Stimulated activated CD8-positive, alpha-beta memory T cell treated with anti-CD3 and anti-CD28 coated beads, Interleukin-12 subunit alpha, Interleukin-12 subunit beta, amount 100 ng/mL, for 24 hours (primary cell): ENCODE measurements at regions not wholly inside any gene's neighbourhood (a gene's known extent, or its start where the extent isn't known, plus 50 kb on each side); places are given as distances from the start of the nearest gene placed in this dataset.

Experiments
- DNase-seq: peaks from one replicate; pipeline ENCODE4 v3.0.0-alpha.2; 2020; ENCODE audit errors: extremely low read depth

- DNase-seq = no peak
Measured at GRCh38 chr15:62834686-62835329, 207.7 kb upstream of the TPM1 start.

- DNase-seq = no peak
Measured at GRCh38 chr15:62835351-62835750, 207.2 kb upstream of the TPM1 start.

- no peak for DNase-seq
Measured at GRCh38 chr15:62835762-62836161, 206.8 kb upstream of the TPM1 start.

GRCh38 chr15:62840526-62841268 is 201.8 kb upstream of the TPM1 start:
- DNase-seq = no peak

GRCh38 chr15:62841269-62841628 is 201.3 kb upstream of the TPM1 start:
- DNase-seq = no peak

DNA sequence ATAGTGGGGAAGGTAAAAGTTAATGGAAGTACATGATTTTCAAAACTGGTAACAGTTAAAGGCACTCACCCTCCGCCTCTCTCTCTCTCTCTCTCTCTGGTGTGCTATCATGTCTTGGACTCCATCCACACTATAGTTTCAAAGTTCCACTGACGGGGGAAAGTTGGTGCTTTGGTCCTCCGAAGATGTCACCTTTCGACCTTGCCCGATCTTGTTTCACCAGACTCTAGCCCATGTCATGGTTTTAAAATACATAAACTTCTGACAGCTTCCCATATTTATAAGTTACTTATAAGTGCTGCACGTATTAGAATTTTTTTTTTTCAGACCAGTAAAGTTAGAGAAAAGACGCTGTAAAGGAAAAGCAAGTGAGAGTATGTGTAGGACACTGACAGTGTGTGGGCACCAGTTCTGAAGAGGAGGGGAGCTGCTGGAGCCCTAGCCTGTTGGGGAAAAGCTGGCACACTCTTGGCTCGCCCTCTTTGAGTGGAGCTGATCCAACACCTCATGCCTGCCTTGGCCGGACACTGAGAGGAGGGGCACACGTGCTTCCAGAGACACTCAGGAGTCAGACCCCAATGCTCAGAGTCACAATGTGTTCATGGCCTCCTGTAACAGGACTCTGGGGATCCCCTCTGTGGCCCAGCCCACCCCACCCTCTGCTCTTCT is 200.5 kb upstream of the TPM1 start:
- DNase-seq = no peak

DNA sequence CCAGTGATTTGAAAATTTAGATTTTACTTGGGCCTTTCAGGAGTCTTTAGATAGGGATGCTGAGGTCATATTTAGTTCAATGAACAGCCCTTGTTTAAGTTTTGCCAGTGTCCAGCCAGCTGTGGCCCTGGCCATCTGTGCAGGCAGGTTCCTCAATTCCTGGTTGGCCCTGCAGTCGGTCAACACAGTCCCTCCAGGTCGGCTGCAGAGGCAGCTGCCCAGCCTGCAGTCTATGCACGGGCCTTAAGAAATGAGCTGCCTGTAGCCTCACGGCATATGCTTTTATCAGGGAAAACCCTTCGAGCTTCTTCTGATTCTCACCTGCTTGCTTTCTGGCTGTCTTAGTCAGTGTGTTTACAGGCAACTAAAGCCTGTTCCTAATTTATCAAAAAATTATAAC is 199.2 kb upstream of the TPM1 start:
- no peak for DNase-seq

GRCh38 chr15:62844564-62845240 is 197.8 kb upstream of the TPM1 start:
- DNase-seq = no peak

- no peak for DNase-seq
Measured at GRCh38 chr15:62845241-62846126, 197.1 kb upstream of the TPM1 start.

DNA sequence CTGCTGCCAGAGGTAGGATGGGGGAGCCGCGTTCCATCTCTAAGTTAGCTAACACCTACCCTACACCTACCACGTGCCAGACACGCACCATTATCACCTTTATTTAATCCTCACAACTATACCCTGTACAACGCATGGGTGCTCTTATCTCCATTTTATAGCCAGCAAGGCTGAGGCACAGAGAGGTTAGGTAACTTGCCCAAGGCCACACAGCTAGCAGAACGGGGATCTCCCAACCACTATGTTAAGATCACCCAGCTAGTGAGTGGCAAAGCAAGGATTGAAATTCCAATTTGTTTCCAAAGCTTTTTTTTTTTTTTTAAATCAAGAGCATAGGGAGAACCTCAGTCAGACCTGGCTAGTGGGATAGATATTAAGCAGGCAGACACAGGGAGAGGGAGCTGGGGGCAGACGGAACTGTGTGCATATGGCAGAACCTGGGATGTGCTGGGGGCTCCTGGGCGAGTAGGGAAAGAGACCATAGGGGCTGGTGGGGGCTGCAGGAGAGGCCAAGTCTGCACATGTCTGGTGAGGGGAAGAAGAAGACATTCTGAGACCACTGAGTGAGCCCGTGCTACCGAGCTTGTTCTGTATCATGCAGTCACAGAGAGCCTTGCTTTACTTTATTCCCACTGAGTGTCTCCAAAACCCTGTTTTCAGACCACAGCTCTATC is 196.3 kb upstream of the TPM1 start:
- no peak for DNase-seq

DNA sequence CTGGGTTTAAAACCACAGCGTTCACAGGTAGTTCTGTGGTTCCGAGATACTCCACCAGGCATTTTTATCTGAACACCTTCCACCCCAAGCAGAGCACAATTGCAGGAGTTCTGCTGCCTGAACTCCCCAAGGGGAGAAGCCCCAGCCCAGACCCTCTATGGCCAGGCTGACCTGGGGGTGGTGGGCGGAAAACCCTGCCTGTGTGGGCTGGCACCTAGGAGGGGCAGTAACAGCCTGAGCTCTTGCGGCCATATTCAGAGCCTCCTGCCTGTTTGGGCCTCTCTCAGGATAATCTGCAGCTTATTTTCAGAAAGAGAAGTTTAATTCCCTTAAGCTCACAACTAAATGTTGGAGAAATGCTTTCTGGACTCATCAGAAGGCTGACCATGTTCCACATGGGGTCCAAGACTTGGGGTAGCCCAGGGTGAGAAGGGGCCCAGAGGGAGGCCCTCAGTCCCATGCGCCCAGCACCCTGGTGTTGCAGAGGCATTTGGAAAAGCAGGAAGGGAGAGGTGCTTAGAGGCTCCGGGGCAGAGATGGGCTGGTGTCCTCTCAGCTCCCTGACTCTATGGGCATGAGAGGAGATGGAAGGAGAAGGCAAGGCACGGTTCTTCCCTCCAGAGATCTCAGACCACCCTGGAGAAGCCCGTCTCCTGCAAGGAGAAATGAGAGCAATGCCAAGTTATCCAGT is 195.6 kb upstream of the TPM1 start:
- DNase-seq = no peak

- DNase-seq = peak; percentile 5
Measured at GRCh38 chr15:62847900-62848489, 194.6 kb upstream of the TPM1 start.

- no peak for DNase-seq
Measured at GRCh38 chr15:62848632-62849050, 193.9 kb upstream of the TPM1 start.

GRCh38 chr15:62849316-62850106 is 193.0 kb upstream of the TPM1 start:
- no peak for DNase-seq

GRCh38 chr15:62850318-62850717 is 192.2 kb upstream of the TPM1 start:
- no peak for DNase-seq

GRCh38 chr15:62850791-62851291 is 191.7 kb upstream of the TPM1 start:
- no peak for DNase-seq

DNA sequence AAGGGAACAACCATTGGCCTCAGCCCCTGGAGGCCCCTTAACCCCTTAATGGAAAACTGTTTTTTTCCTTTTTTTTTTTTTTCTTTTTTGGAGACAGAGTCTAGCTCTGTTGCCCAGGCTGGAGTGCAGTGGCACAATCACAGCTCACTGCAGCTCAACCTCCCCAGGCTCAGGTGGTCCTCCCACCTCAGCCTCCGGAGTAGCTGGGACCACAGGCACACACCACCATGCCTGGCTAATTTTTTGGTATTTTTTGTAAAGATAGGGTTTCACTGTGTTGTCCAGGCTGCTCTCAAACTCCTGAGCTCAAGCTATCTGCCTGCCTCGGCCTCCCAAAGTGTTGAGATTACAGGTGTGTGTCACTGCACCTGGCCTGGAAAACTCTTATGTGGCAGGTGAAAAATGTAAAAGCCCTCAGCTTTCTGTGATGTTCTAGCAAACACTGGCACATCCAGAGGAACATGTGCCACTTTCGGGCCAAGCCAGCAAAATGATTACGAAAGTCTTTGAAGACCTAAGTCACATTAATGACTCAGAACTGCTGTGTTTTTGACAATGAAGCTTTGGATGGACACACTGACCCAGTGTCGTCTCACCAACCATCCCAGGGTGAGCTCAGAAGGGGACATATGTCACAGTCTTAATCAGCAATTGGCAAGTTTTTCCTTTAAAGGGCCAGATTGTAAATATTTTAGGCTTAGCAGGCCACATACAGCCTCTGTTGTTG is 189.3 kb upstream of the TPM1 start:
- no peak for DNase-seq

- no peak for DNase-seq
Measured at GRCh38 chr15:62853841-62854225, 188.7 kb upstream of the TPM1 start.
